Activated T-helper 1 cell treated with anti-CD3 and anti-CD28 coated beads, Interleukin-12 subunit alpha, Interleukin-12 subunit beta, Interleukin-2, Interleukin-4 antibody, amounts not matched to agents 30 ng/mL and 10 ng/mL and 1 ng/mL, durations not matched to agents 14 hours and 24 hours and 36 hours (primary cell): ENCODE measurements at regions not wholly inside any gene's neighbourhood (a gene's known extent, or its start where the extent isn't known, plus 50 kb on each side); places are given as distances from the start of the nearest gene placed in this dataset.
"Not testable (repeated sequence)": the region's sequence is repeated elsewhere in the genome, so short reads cannot be mapped to it uniquely, and the experiment has no call there.

Source experiments
- DNase-seq: peaks from one replicate; pipeline ENCODE4 v3.0.0; 2021; ENCODE audit warnings: low spot score
- H3K27ac Mint-ChIP-seq: one replicate; pipeline ENCODE4 v1.8.0; 2021; ENCODE audit warnings: mild to moderate bottlenecking, mixed read lengths
- H3K27me3 Mint-ChIP-seq: one replicate; pipeline ENCODE4 v1.8.0; 2022; ENCODE audit warnings: mild to moderate bottlenecking, moderate library complexity, mixed read lengths; ENCODE audit not compliant: insufficient read depth
- H3K36me3 Mint-ChIP-seq: one replicate; pipeline ENCODE4 v1.8.0; 2021; ENCODE audit warnings: low read depth, mixed read lengths
- H3K4me1 Mint-ChIP-seq: one replicate; pipeline ENCODE4 v1.8.0; 2021; ENCODE audit warnings: low read depth, mixed read lengths
- H3K4me3 Mint-ChIP-seq: one replicate; pipeline ENCODE4 v1.8.0; 2021; ENCODE audit warnings: mild to moderate bottlenecking, moderate library complexity, mixed read lengths
- H3K9me3 Mint-ChIP-seq: one replicate; pipeline ENCODE4 v1.8.0; 2021; ENCODE audit warnings: mixed read lengths
- intact Hi-C: fragments of 100-400 bp; cut with micrococcal nuclease; formaldehyde crosslinking; loops from one replicate; pipeline ENCODE4 v1.15.1; 2024

GRCh38 chr13:52925251-52925650 lies 76.8 kb upstream of the PCDH8 start:
- intact Hi-C loops, result no loop called here
- Mint-ChIP-seq H3K27me3 (no peaks in the 10 kb centered on the region), H3K4me1 (no peaks in the 10 kb centered on the region), H3K4me3 (no peak overlapping the region), H3K27ac (no peak overlapping the region), H3K9me3 (no peaks in the 10 kb centered on the region), H3K36me3 (no peaks in the 10 kb centered on the region)
- no peak for DNase-seq

GRCh38 chr13:52924289-52925148 lies 76.1 kb upstream of the PCDH8 start:
- Mint-ChIP-seq H3K27me3 (no peaks in the 10 kb centered on the region), H3K4me3 (no peak overlapping the region), H3K27ac (no peak overlapping the region), H3K4me1 (no peaks in the 10 kb centered on the region), H3K36me3 (no peaks in the 10 kb centered on the region), H3K9me3 (no peaks in the 10 kb centered on the region)
- DNase-seq, result no peak
- intact Hi-C loops, result no loop called here

GRCh38 chr13:52922961-52923360 lies 74.5 kb upstream of the PCDH8 start:
- intact Hi-C loops, result no loop called here
- Mint-ChIP-seq H3K9me3 (no peaks in the 10 kb centered on the region), H3K4me1 (no peaks in the 10 kb centered on the region), H3K27ac (no peak overlapping the region), H3K36me3 (no peaks in the 10 kb centered on the region), H3K4me3 (no peak overlapping the region), H3K27me3 (no peaks in the 10 kb centered on the region)
- no peak for DNase-seq

- intact Hi-C loops, result no loop called here
- H3K27me3 Mint-ChIP-seq, result no peaks in the 10 kb centered on the region
- H3K4me1 Mint-ChIP-seq, result no peaks in the 10 kb centered on the region
- no peaks in the 10 kb centered on the region for H3K36me3 Mint-ChIP-seq
- no peak for DNase-seq
- H3K9me3 Mint-ChIP-seq, result no peaks in the 10 kb centered on the region
- H3K27ac Mint-ChIP-seq, result no peak overlapping the region
- no peak overlapping the region for H3K4me3 Mint-ChIP-seq
Measured at GRCh38 chr13:52921194-52921593, 72.8 kb upstream of the PCDH8 start.

GRCh38 chr13:52916486-52916990 lies 68.1 kb upstream of the PCDH8 start:
- DNase-seq, result no peak
- intact Hi-C loops, result no loop called here
- Mint-ChIP-seq H3K36me3 (no peaks in the 10 kb centered on the region), H3K4me3 (no peak overlapping the region), H3K27ac (no peak overlapping the region), H3K4me1 (no peaks in the 10 kb centered on the region), H3K9me3 (no peaks in the 10 kb centered on the region), H3K27me3 (no peaks in the 10 kb centered on the region)

- intact Hi-C loops, result no loop called here
- no peaks in the 10 kb centered on the region for H3K4me1 Mint-ChIP-seq
Measured at GRCh38 chr13:52911340-52911739, 62.9 kb upstream of the PCDH8 start.

GRCh38 chr13:52910318-52910717 lies 61.9 kb upstream of the PCDH8 start:
- H3K9me3 Mint-ChIP-seq, H3K27ac Mint-ChIP-seq, intact Hi-C loops, DNase-seq, H3K36me3 Mint-ChIP-seq, H3K4me1 Mint-ChIP-seq, H3K4me3 Mint-ChIP-seq: not testable (repeated sequence)
- peaks cover 13% of the 10 kb centered on the region for H3K27me3 Mint-ChIP-seq

More at GRCh38 chr13:52911340-52911739, 62.9 kb upstream of the PCDH8 start:
- peaks cover 13% of the 10 kb centered on the region for H3K27me3 Mint-ChIP-seq
- no peak for DNase-seq
- no peak overlapping the region for H3K27ac Mint-ChIP-seq
- H3K4me3 Mint-ChIP-seq, result no peak overlapping the region
- no peaks in the 10 kb centered on the region for H3K9me3 Mint-ChIP-seq
- H3K36me3 Mint-ChIP-seq, result no peaks in the 10 kb centered on the region

- Mint-ChIP-seq H3K4me3 (no peak overlapping the region), H3K9me3 (no peaks in the 10 kb centered on the region), H3K27me3 (peaks cover 18% of the 10 kb centered on the region), H3K4me1 (no peaks in the 10 kb centered on the region), H3K36me3 (no peaks in the 10 kb centered on the region), H3K27ac (no peak overlapping the region)
- intact Hi-C loops, result no loop called here
- DNase-seq, result no peak
Measured at GRCh38 chr13:52906122-52906903, 57.9 kb upstream of the PCDH8 start.

- no peaks in the 10 kb centered on the region for H3K4me1 Mint-ChIP-seq
- intact Hi-C loops, result no loop called here
Measured at GRCh38 chr13:52905701-52906100, 57.3 kb upstream of the PCDH8 start.

GRCh38 chr13:52903320-52903719 lies 54.9 kb upstream of the PCDH8 start:
- no peak for DNase-seq
- Mint-ChIP-seq H3K4me1 (no peaks in the 10 kb centered on the region), H3K4me3 (no peak overlapping the region), H3K9me3 (no peaks in the 10 kb centered on the region), H3K27me3 (peaks cover 11% of the 10 kb centered on the region), H3K36me3 (no peaks in the 10 kb centered on the region), H3K27ac (no peak overlapping the region)
- intact Hi-C loops, result no loop called here

More at GRCh38 chr13:52905701-52906100, 57.3 kb upstream of the PCDH8 start:
- Mint-ChIP-seq H3K27me3 (peaks cover 18% of the 10 kb centered on the region), H3K9me3 (no peaks in the 10 kb centered on the region), H3K36me3 (no peaks in the 10 kb centered on the region), H3K4me3 (no peak overlapping the region), H3K27ac (no peak overlapping the region)
- no peak for DNase-seq

- DNase-seq, result no peak
- Mint-ChIP-seq H3K27me3 (no peaks in the 10 kb centered on the region), H3K4me1 (no peaks in the 10 kb centered on the region), H3K27ac (no peak overlapping the region), H3K36me3 (no peaks in the 10 kb centered on the region), H3K9me3 (no peaks in the 10 kb centered on the region), H3K4me3 (no peak overlapping the region)
- intact Hi-C loops, result no loop called here
Measured at GRCh38 chr13:52899206-52899605, 50.8 kb upstream of the PCDH8 start.
